Natural killer cell (primary cell): ENCODE measurements at regions not wholly inside any gene's neighbourhood (a gene's known extent, or its start where the extent isn't known, plus 50 kb on each side); places are given as distances from the start of the nearest gene placed in this dataset.

Experiments
- ATAC-seq, 3 donors: fragments of 150-1000 bp in 2 of 3; fragments of 200-7000 bp in 1 of 3; cut with Tn5 transposase; 1 replicate in 1 of 3; 2 replicates in 2 of 3; pipeline ENCODE4 v1.10.0; 2021; ENCODE audit warnings: mild to moderate bottlenecking in 2 of 3, moderate library complexity in 2 of 3
- DNase-seq, 2 donors: peaks; one replicate each; pipeline versions ENCODE4 v3.0.0 to v3.0.0-alpha.2; 2013 to 2021; ENCODE audit warnings: mixed read lengths in 1 of 2
- H3K27ac ChIP-seq: one replicate; pipeline ENCODE4 v1.5.1; 2013; ENCODE audit warnings: mild to moderate bottlenecking, low read length
- H3K27me3 ChIP-seq: one replicate; pipeline ENCODE4 v1.6.1; 2013; ENCODE audit warnings: low read length; ENCODE audit not compliant: control insufficient read depth, insufficient read depth
- H3K36me3 ChIP-seq: one replicate; pipeline ENCODE4 v1.6.1; 2013; ENCODE audit warnings: low read length; ENCODE audit not compliant: control insufficient read depth, insufficient read depth
- H3K4me1 ChIP-seq: one replicate; pipeline ENCODE4 v1.6.1; 2013; ENCODE audit warnings: low read length; ENCODE audit not compliant: control insufficient read depth, insufficient read depth
- H3K4me3 ChIP-seq: one replicate; pipeline ENCODE4 v1.5.1; 2013; ENCODE audit warnings: low read length
- H3K9me3 ChIP-seq: one replicate; pipeline ENCODE4 v1.6.1; 2013; ENCODE audit warnings: low read length; ENCODE audit not compliant: control insufficient read depth, insufficient read depth
- H3K27ac Mint-ChIP-seq, 2 donors: one replicate each; pipeline ENCODE4 v1.8.0; 2022; ENCODE audit warnings: mild to moderate bottlenecking in 2 of 2, mixed read lengths in 2 of 2, moderate library complexity in 1 of 2
- H3K27me3 Mint-ChIP-seq, 2 donors: one replicate each; pipeline ENCODE4 v1.8.0; 2022; ENCODE audit warnings: low read depth in 2 of 2, mixed read lengths in 2 of 2
- H3K36me3 Mint-ChIP-seq: one replicate; pipeline ENCODE4 v1.8.0; 2022; ENCODE audit warnings: mixed read lengths
- H3K4me1 Mint-ChIP-seq, 2 donors: one replicate each; pipeline ENCODE4 v1.8.0; 2022; ENCODE audit warnings: mixed read lengths in 2 of 2
- H3K4me3 Mint-ChIP-seq: one replicate; pipeline ENCODE4 v1.8.0; 2022; ENCODE audit warnings: mild to moderate bottlenecking, moderate library complexity, mixed read lengths
- H3K9me3 Mint-ChIP-seq, 2 donors: one replicate each; pipeline ENCODE4 v1.8.0; 2022; ENCODE audit warnings: mixed read lengths in 2 of 2
- CTCF ChIP-seq: fragments of 200-600 bp; IDR thresholded peaks from one replicate; pipeline ENCODE4 v1.8.0; 2022; ENCODE audit warnings: antibody characterized with exemption
- WGBS: methylation state at CpG from one replicate; pipeline ENCODE4 v1.1.7; 2013; ENCODE audit warnings: missing lambda C conversion rate; ENCODE audit not compliant: insufficient coverage; 5-methylcytosine and 5-hydroxymethylcytosine counted together
- intact Hi-C: fragments of 100-400 bp; cut with micrococcal nuclease; formaldehyde crosslinking; loops from one replicate; pipeline ENCODE4 v1.14.2; 2022

GRCh38 chr18:10374195-10374594 lies 80.2 kb upstream of the APCDD1 start:
- Mint-ChIP-seq H3K9me3 (no peaks in the 10 kb centered on the region), H3K27ac (no peak overlapping the region), H3K4me1 (no peaks in the 10 kb centered on the region), H3K4me3 (no peak overlapping the region), H3K27me3 (no peaks in the 10 kb centered on the region), H3K36me3 (no peaks in the 10 kb centered on the region)
- no peak for DNase-seq
- Histone ChIP-seq H3K27ac (no peak overlapping the region), H3K4me3 (no peak overlapping the region), H3K36me3 (no peaks in the 10 kb centered on the region), H3K4me1 (no peaks in the 10 kb centered on the region), H3K27me3 (no peaks in the 10 kb centered on the region), H3K9me3 (no peaks in the 10 kb centered on the region)
- intact Hi-C loops: no loop called here
- WGBS: 86% methylated on average over 10 of the region's 10 CpGs
- TF ChIP-seq CTCF: no peak
- no peak for ATAC-seq

GRCh38 chr18:10374636-10375293 lies 79.7 kb upstream of the APCDD1 start:
- ATAC-seq (no peak), DNase-seq (no peak)
- no peak for TF ChIP-seq CTCF
- intact Hi-C loops: no loop called here
- Mint-ChIP-seq H3K36me3 (no peaks in the 10 kb centered on the region), H3K4me3 (no peak overlapping the region), H3K27ac (no peak overlapping the region), H3K4me1 (no peaks in the 10 kb centered on the region), H3K27me3 (no peaks in the 10 kb centered on the region), H3K9me3 (no peaks in the 10 kb centered on the region)
- H3K27me3 ChIP-seq: no peaks in the 10 kb centered on the region
- no peak overlapping the region for H3K27ac ChIP-seq
- no peak overlapping the region for H3K4me3 ChIP-seq
- 92% methylated on average over 16 of the region's 16 CpGs for WGBS
- no peaks in the 10 kb centered on the region for H3K36me3 ChIP-seq
- no peaks in the 10 kb centered on the region for H3K9me3 ChIP-seq
- H3K4me1 ChIP-seq: no peaks in the 10 kb centered on the region

- H3K4me1 Mint-ChIP-seq: no peaks in the 10 kb centered on the region
- intact Hi-C loops: no loop called here
- Histone ChIP-seq H3K9me3 (no peaks in the 10 kb centered on the region), H3K4me1 (no peaks in the 10 kb centered on the region), H3K4me3 (no peak overlapping the region), H3K27ac (no peak overlapping the region), H3K27me3 (no peaks in the 10 kb centered on the region), H3K36me3 (no peaks in the 10 kb centered on the region)
- 91% methylated on average over 10 of the region's 10 CpGs for WGBS
- no peak overlapping the region for H3K27ac Mint-ChIP-seq
- ATAC-seq (no peak), DNase-seq (no peak)
- H3K9me3 Mint-ChIP-seq: no peaks in the 10 kb centered on the region
- H3K4me3 Mint-ChIP-seq: no peak overlapping the region
- TF ChIP-seq CTCF: no peak
- no peaks in the 10 kb centered on the region for H3K27me3 Mint-ChIP-seq
- H3K36me3 Mint-ChIP-seq: no peaks in the 10 kb centered on the region
Observed at GRCh38 chr18:10376731-10377130, 77.7 kb upstream of the APCDD1 start.

- H3K4me1 Mint-ChIP-seq: no peaks in the 10 kb centered on the region
- Histone ChIP-seq H3K4me3 (no peak overlapping the region), H3K27me3 (no peaks in the 10 kb centered on the region), H3K9me3 (no peaks in the 10 kb centered on the region), H3K4me1 (no peaks in the 10 kb centered on the region), H3K36me3 (no peaks in the 10 kb centered on the region), H3K27ac (no peak overlapping the region)
- no peak overlapping the region for H3K4me3 Mint-ChIP-seq
- intact Hi-C loops: no loop called here
- 75% methylated on average over 1 of the region's 1 CpG for WGBS
- H3K27me3 Mint-ChIP-seq: no peaks in the 10 kb centered on the region
- H3K9me3 Mint-ChIP-seq: no peaks in the 10 kb centered on the region
- no peaks in the 10 kb centered on the region for H3K36me3 Mint-ChIP-seq
- H3K27ac Mint-ChIP-seq: no peak overlapping the region
- DNase-seq (no peak), ATAC-seq (no peak)
- no peak for TF ChIP-seq CTCF
Observed at GRCh38 chr18:10377956-10378355, 76.5 kb upstream of the APCDD1 start.
